Parathyroid adenoma (tissue), 2 donors: ENCODE measurements at regions not wholly inside any gene's neighbourhood (a gene's known extent, or its start where the extent isn't known, plus 50 kb on each side); places are given as distances from the start of the nearest gene placed in this dataset.

ENCODE experiments used
- H2AFZ ChIP-seq: fragments of 300-600 bp; sonication (generic); one replicate; pipeline ENCODE4 v1.7.0; 2017; ENCODE audit warnings: antibody characterized with exemption, mild to moderate bottlenecking
- H3K27ac ChIP-seq: fragments of 300-600 bp; sonication (generic); one replicate; pipeline ENCODE4 v1.7.0; 2017
- H3K27me3 ChIP-seq: fragments of 300-600 bp; sonication (generic); one replicate; pipeline ENCODE4 v1.7.0; 2017; ENCODE audit warnings: low read length; ENCODE audit not compliant: control insufficient read depth, insufficient read depth
- H3K36me3 ChIP-seq: fragments of 300-600 bp; sonication (generic); one replicate; pipeline ENCODE4 v1.7.0; 2017; ENCODE audit warnings: low read length; ENCODE audit not compliant: control insufficient read depth, insufficient read depth
- H3K4me1 ChIP-seq: fragments of 300-600 bp; sonication (generic); one replicate; pipeline ENCODE4 v1.7.0; 2017; ENCODE audit warnings: control low read depth
- H3K4me2 ChIP-seq: fragments of 300-600 bp; sonication (generic); one replicate; pipeline ENCODE4 v1.7.0; 2017; ENCODE audit warnings: low read length
- H3K4me3 ChIP-seq: fragments of 300-600 bp; sonication (generic); one replicate; pipeline ENCODE4 v1.7.0; 2017; ENCODE audit warnings: low read depth, low read length
- H3K79me2 ChIP-seq: fragments of 300-600 bp; sonication (generic); one replicate; pipeline ENCODE4 v1.7.0; 2017; ENCODE audit warnings: control low read depth
- H3K9ac ChIP-seq: fragments of 300-600 bp; sonication (generic); one replicate; pipeline ENCODE4 v1.7.0; 2017; ENCODE audit warnings: mild to moderate bottlenecking
- H3K9me3 ChIP-seq: fragments of 300-600 bp; sonication (generic); one replicate; pipeline ENCODE4 v1.7.0; 2017; ENCODE audit warnings: low read length; ENCODE audit not compliant: control insufficient read depth
- TF ChIP-seq, protein P1 (sequence below): fragments of 300-600 bp; sonication (generic); IDR thresholded peaks from one replicate; pipeline ENCODE4 v1.7.0; 2017; ENCODE audit warnings: antibody characterized with exemption, mild to moderate bottlenecking
- donor health status: primary hyperparathyroidism.

DNA sequence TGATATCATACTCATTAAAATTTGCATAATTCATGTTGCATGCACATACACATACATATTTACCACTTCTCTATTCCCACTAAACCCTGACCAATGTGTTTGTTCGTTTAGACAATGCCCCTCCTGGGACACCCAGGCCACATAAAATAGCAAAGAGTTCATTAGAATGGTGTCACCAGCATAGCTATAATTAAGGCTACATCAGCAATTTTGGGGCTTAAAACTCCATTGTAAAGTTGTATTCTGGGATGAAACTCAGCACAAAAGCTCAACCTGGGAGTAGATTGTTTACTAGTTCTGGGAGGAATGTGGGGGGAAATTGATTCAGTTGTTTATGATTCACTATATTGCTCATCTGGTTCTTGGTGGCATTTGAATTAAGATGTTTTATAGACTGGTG, 522.2 kb upstream of the SUCLG2 start:
- H3K9ac ChIP-seq = no peak overlapping the region
- no peaks in the 10 kb centered on the region for H3K79me2 ChIP-seq
- no peak overlapping the region for H3K27ac ChIP-seq
- no peaks in the 10 kb centered on the region for H3K4me1 ChIP-seq
- no peak overlapping the region for H3K4me2 ChIP-seq
- H3K27me3 ChIP-seq = no peaks in the 10 kb centered on the region
- TF ChIP-seq, protein P1, sequence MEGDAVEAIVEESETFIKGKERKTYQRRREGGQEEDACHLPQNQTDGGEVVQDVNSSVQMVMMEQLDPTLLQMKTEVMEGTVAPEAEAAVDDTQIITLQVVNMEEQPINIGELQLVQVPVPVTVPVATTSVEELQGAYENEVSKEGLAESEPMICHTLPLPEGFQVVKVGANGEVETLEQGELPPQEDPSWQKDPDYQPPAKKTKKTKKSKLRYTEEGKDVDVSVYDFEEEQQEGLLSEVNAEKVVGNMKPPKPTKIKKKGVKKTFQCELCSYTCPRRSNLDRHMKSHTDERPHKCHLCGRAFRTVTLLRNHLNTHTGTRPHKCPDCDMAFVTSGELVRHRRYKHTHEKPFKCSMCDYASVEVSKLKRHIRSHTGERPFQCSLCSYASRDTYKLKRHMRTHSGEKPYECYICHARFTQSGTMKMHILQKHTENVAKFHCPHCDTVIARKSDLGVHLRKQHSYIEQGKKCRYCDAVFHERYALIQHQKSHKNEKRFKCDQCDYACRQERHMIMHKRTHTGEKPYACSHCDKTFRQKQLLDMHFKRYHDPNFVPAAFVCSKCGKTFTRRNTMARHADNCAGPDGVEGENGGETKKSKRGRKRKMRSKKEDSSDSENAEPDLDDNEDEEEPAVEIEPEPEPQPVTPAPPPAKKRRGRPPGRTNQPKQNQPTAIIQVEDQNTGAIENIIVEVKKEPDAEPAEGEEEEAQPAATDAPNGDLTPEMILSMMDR = no peak
- no peak overlapping the region for H3K4me3 ChIP-seq
- no peaks in the 10 kb centered on the region for H3K36me3 ChIP-seq
- H2AFZ ChIP-seq = no peak overlapping the region
- H3K9me3 ChIP-seq = peaks cover 9% of the 10 kb centered on the region

DNA sequence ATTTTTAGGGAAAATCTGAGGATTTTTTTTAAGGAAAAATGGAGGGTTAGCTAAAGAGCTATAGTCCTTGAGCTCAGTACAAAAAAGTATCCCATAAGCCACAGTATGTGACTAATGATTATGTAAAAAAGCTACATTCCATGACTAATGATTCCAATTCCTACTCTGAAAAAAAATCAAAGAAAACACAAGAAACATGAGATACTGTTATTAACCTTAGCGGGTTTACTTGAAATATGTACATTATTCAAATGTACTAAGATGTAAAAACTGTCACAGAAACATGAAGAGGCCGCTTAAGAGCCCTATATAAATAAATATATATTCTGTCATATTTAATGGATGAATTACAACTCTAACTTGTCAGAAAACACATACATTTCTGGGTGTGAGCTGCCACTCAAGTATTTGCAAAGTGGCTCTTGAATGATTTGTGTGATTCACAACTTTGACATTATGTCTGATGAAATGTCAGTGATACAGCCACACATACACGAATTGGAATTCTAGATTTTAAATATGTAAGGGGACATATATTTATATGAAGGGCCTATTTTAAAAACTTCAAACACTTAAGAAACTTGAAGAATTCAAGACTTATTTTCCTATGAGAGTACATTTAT, 518.7 kb upstream of the SUCLG2 start:
- TF ChIP-seq, protein P1 = no peak
- H3K4me2 ChIP-seq = no peak overlapping the region
- no peak overlapping the region for H3K4me3 ChIP-seq
- H2AFZ ChIP-seq = no peak overlapping the region
- H3K36me3 ChIP-seq = no peaks in the 10 kb centered on the region
- no peaks in the 10 kb centered on the region for H3K27me3 ChIP-seq
- no peak overlapping the region for H3K9ac ChIP-seq
- H3K79me2 ChIP-seq = no peaks in the 10 kb centered on the region
- H3K9me3 ChIP-seq = peaks cover 9% of the 10 kb centered on the region
- H3K27ac ChIP-seq = no peak overlapping the region
- H3K4me1 ChIP-seq = no peaks in the 10 kb centered on the region

DNA sequence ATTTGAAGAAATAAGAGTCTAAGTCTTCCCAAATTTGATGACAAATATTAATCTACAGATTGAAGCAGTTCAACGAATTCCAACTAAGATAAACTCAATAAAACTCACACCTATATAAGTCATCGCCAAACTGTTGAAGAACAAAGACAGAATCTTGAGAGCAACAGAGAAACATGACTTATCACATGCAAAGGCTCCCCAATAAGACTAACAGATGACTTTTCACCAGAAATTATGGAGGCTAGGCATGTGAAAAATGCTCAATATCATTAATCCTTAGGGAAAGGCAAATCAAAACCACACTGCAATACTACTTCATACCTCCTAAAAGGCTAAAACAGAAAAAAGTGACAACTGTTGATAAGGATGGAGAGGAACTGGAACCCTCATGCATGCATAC, 517.6 kb upstream of the SUCLG2 start:
- no peak overlapping the region for H3K9ac ChIP-seq

DNA sequence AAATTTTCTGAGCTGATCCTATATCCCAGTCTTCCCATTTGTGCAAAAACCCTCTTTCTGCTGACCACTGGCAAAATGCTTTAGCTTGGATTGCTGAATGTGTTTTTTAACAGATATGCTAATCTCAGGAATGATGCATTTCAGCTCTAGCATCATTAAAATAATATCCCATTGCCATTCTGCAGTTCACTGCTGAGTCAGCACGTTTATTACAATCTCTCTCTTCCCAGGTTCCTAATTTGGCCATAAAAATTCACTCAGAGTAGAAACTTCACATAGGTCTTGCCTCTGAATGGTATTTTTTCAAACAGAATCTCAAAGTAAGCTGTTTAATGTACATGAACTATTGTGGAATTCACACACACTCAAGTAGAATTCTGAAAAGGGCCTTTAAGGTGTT, 509.6 kb upstream of the SUCLG2 start:
- H3K4me3 ChIP-seq = no peak overlapping the region
- H3K79me2 ChIP-seq = no peaks in the 10 kb centered on the region
- H3K9me3 ChIP-seq = no peaks in the 10 kb centered on the region
- no peaks in the 10 kb centered on the region for H3K4me1 ChIP-seq
- no peaks in the 10 kb centered on the region for H3K36me3 ChIP-seq
- no peak overlapping the region for H3K4me2 ChIP-seq
- H3K9ac ChIP-seq = no peak overlapping the region
- no peak overlapping the region for H2AFZ ChIP-seq
- no peaks in the 10 kb centered on the region for H3K27me3 ChIP-seq
- no peak overlapping the region for H3K27ac ChIP-seq
- TF ChIP-seq, protein P1 = no peak

More for the DNA sequence above, 517.6 kb upstream of the SUCLG2 start:
- Histone ChIP-seq H3K4me1 (no peaks in the 10 kb centered on the region), H3K4me3 (no peak overlapping the region), H3K79me2 (no peaks in the 10 kb centered on the region), H2AFZ (no peak overlapping the region), H3K4me2 (no peak overlapping the region), H3K27me3 (no peaks in the 10 kb centered on the region), H3K9me3 (peaks cover 9% of the 10 kb centered on the region), H3K27ac (no peak overlapping the region), H3K36me3 (no peaks in the 10 kb centered on the region)
- TF ChIP-seq, protein P1 = no peak

DNA sequence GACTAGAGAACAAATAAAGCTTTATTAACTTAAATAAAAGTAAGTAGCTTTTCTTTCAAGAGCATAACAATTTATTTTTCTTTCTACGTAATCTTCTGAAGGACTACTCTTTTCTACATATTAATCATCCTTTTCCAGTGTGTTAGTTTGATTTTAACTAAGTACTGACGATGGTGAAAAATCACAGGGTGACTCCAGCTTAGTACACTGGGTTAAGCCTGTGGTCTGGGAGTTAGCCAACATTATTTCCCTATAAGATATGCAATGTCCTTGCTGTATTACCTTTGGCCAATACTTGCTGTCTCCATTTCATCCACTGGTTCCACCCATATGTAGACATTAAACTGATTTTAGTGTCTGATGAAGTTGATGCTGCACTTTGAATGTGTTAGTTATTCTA, 508.6 kb upstream of the SUCLG2 start:
- Histone ChIP-seq H2AFZ (no peak overlapping the region), H3K9me3 (no peaks in the 10 kb centered on the region), H3K79me2 (no peaks in the 10 kb centered on the region), H3K9ac (no peak overlapping the region), H3K36me3 (no peaks in the 10 kb centered on the region), H3K4me3 (no peak overlapping the region), H3K4me1 (no peaks in the 10 kb centered on the region), H3K27me3 (no peaks in the 10 kb centered on the region), H3K27ac (no peak overlapping the region), H3K4me2 (no peak overlapping the region)
- TF ChIP-seq, protein P1 = no peak
